ENCODE measurements at regions not wholly inside any gene's neighbourhood (a gene's known extent, or its start where the extent isn't known, plus 50 kb on each side); places are given as distances from the start of the nearest gene placed in this dataset.

DNA sequence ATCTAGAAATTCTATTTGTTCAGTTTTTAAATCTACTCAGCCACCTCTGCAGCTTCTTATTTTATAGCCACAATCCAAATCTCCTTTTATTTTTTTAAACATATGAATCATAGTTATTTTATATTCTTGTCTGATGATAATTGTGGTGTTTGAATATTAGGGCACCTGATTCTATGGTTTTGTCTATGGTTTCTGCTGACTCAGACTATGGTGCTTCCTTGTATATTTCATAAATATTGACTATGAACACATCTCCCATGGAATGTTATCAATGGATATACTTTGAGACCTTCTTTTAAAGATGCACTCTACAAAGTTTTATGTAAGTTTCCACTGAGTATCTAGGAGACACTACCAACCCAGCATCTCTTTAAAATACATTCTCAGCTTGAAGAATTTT lies 1027.0 kb upstream of the AUTS2 start:
- H3K9me3 ChIP-seq (ENCODE audit: control insufficient read depth, insufficient read depth, low read depth, low read length) = no peaks in the 10 kb centered on the region
- TF ChIP-seq ZNF610 (tag by site-specific recombination; IDR thresholded peaks at IDR 0.05; ENCODE audit: borderline replicate concordance) = no peak
- TF ChIP-seq, protein P1, sequence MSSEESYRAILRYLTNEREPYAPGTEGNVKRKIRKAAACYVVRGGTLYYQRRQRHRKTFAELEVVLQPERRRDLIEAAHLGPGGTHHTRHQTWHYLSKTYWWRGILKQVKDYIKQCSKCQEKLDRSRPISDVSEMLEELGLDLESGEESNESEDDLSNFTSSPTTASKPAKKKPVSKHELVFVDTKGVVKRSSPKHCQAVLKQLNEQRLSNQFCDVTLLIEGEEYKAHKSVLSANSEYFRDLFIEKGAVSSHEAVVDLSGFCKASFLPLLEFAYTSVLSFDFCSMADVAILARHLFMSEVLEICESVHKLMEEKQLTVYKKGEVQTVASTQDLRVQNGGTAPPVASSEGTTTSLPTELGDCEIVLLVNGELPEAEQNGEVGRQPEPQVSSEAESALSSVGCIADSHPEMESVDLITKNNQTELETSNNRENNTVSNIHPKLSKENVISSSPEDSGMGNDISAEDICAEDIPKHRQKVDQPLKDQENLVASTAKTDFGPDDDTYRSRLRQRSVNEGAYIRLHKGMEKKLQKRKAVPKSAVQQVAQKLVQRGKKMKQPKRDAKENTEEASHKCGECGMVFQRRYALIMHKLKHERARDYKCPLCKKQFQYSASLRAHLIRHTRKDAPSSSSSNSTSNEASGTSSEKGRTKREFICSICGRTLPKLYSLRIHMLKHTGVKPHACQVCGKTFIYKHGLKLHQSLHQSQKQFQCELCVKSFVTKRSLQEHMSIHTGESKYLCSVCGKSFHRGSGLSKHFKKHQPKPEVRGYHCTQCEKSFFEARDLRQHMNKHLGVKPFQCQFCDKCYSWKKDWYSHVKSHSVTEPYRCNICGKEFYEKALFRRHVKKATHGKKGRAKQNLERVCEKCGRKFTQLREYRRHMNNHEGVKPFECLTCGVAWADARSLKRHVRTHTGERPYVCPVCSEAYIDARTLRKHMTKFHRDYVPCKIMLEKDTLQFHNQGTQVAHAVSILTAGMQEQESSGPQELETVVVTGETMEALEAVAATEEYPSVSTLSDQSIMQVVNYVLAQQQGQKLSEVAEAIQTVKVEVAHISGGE (tag by site-specific recombination; conservative IDR thresholded peaks at IDR 0.05; ENCODE audit: low read depth) = no peak
- no peak for TF ChIP-seq ZBTB1 (tag by site-specific recombination; IDR thresholded peaks at IDR 0.05)
- TF ChIP-seq, protein P2, sequence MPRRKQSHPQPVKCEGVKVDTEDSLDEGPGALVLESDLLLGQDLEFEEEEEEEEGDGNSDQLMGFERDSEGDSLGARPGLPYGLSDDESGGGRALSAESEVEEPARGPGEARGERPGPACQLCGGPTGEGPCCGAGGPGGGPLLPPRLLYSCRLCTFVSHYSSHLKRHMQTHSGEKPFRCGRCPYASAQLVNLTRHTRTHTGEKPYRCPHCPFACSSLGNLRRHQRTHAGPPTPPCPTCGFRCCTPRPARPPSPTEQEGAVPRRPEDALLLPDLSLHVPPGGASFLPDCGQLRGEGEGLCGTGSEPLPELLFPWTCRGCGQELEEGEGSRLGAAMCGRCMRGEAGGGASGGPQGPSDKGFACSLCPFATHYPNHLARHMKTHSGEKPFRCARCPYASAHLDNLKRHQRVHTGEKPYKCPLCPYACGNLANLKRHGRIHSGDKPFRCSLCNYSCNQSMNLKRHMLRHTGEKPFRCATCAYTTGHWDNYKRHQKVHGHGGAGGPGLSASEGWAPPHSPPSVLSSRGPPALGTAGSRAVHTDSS (tag by site-specific recombination; IDR thresholded peaks at IDR 0.05) = no peak
- TF ChIP-seq ZNF777 (tag by site-specific recombination; IDR thresholded peaks at IDR 0.05; ENCODE audit: borderline replicate concordance) = no peak
- TF ChIP-seq HOXD13 (CRISPR knock-in tag; IDR thresholded peaks at IDR 0.05; ENCODE audit: borderline replicate concordance) = no peak
- TF ChIP-seq ZNF341 (tag by site-specific recombination; IDR thresholded peaks at IDR 0.05; ENCODE audit: low read depth) = no peak
- TF ChIP-seq ZNF280D (tag by site-specific recombination; IDR thresholded peaks at IDR 0.05) = no peak
- TF ChIP-seq ZNF639 (tag by site-specific recombination; IDR thresholded peaks at IDR 0.05) = no peak
- no peak for TF ChIP-seq ZNF473 (tag by site-specific recombination; IDR thresholded peaks at IDR 0.05)
- TF ChIP-seq ZNF530 (tag by site-specific recombination; IDR thresholded peaks at IDR 0.05; ENCODE audit: low read depth) = no peak
- no peak for TF ChIP-seq ZNF544 (tag by site-specific recombination; IDR thresholded peaks at IDR 0.05)
- TF ChIP-seq ZFP3 (tag by site-specific recombination; IDR thresholded peaks at IDR 0.05; ENCODE audit: low read depth) = no peak
- TF ChIP-seq ZNF660 (tag by site-specific recombination; IDR thresholded peaks at IDR 0.05) = no peak
- H3K27ac ChIP-seq (ENCODE audit: extremely low read depth, low read depth, low read length) = no peak overlapping the region
- H3K36me3 ChIP-seq (ENCODE audit: control insufficient read depth in 2 of 2, insufficient read depth in 1 of 2, low read length in 2 of 2) = no peaks in the 10 kb centered on the region
- POLR2A ChIA-PET = no interaction called here
- CTCF ChIA-PET = no interaction called here
- no peak overlapping the region for H3K4me3 ChIP-seq (ENCODE audit: low read depth, low read length)
- H3K4me1 ChIP-seq (ENCODE audit: control insufficient read depth, insufficient read depth, low read length) = no peaks in the 10 kb centered on the region

GRCh38 chr7:68573271-68574005 lies 1024.8 kb upstream of the AUTS2 start:
- ChIA-PET POLR2A (no interaction called here), CTCF (no interaction called here)
- no peak overlapping the region for H3K27ac ChIP-seq (ENCODE audit: extremely low read depth, low read depth, low read length)
- H3K4me1 ChIP-seq (ENCODE audit: control insufficient read depth, insufficient read depth, low read length) = no peaks in the 10 kb centered on the region
- H3K9me3 ChIP-seq (ENCODE audit: control insufficient read depth, insufficient read depth, low read depth, low read length) = no peaks in the 10 kb centered on the region
- no peaks in the 10 kb centered on the region for H3K36me3 ChIP-seq (ENCODE audit: control insufficient read depth in 2 of 2, insufficient read depth in 1 of 2, low read length in 2 of 2)
- no peak overlapping the region for H3K4me3 ChIP-seq (ENCODE audit: low read depth, low read length)
- TF ChIP-seq ZNF292 (tag by site-specific recombination; IDR thresholded peaks at IDR 0.05; ENCODE audit: borderline replicate concordance, low read depth) (no peak), EGR2 (tag by site-specific recombination; IDR thresholded peaks at IDR 0.05; ENCODE audit: low read depth) (no peak), ZNF670 (tag by site-specific recombination; IDR thresholded peaks at IDR 0.05; ENCODE audit: low read depth) (no peak), ZNF514 (tag by site-specific recombination; IDR thresholded peaks at IDR 0.05) (no peak), ZBTB7A (tag by site-specific recombination; IDR thresholded peaks at IDR 0.05; ENCODE audit: low read depth) (no peak), PRDM1 (tag by site-specific recombination; IDR thresholded peaks at IDR 0.05) (no peak), ZNF23 (tag by site-specific recombination; IDR thresholded peaks at IDR 0.05; ENCODE audit: borderline replicate concordance) (no peak), ELK4 (IDR thresholded peaks at IDR 0.05; ENCODE audit: borderline replicate concordance, low read depth, low read length) (no peak)
- TF ChIP-seq, protein P3, sequence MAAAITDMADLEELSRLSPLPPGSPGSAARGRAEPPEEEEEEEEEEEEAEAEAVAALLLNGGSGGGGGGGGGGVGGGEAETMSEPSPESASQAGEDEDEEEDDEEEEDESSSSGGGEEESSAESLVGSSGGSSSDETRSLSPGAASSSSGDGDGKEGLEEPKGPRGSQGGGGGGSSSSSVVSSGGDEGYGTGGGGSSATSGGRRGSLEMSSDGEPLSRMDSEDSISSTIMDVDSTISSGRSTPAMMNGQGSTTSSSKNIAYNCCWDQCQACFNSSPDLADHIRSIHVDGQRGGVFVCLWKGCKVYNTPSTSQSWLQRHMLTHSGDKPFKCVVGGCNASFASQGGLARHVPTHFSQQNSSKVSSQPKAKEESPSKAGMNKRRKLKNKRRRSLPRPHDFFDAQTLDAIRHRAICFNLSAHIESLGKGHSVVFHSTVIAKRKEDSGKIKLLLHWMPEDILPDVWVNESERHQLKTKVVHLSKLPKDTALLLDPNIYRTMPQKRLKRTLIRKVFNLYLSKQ (tag by site-specific recombination; IDR thresholded peaks at IDR 0.05; ENCODE audit: borderline replicate concordance) = no peak

Measured in HEK293 (cell line).